ENCODE measurements at regions not wholly inside any gene's neighbourhood (a gene's known extent, or its start where the extent isn't known, plus 50 kb on each side); places are given as distances from the start of the nearest gene placed in this dataset.

DNA sequence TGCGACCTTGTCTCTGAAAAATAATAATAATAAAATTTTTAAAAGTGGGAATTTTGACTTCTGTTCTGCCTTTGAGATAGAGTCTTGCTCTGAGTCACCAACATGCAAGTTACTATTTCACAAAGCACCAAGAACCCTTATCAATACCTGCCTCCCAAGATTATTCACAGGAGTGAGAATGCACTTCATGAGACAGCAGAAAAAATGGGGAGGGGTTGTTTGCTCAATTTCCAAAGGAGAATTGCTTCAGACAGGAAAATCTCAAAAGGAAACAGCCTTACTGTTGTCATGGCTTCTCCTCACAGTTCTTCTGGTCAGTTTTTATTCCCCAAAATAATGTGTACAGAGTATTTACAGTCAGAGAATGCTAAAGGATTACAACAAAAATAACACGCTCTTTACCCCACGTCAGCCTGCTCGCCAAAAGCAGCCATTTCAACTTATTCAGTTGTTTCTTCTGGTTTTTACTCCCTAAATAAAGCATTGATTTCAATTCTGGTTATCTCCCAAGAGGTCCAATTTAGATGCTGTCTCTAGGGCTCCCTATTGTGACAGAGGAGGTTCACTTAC lies 89.0 kb downstream of the PPCDC start:
- Histone ChIP-seq H3K9me3 (replicated peaks; ENCODE audit: insufficient read depth, low read length) (no peaks in the 10 kb centered on the region), H3K27ac (ENCODE audit: low read length) (peak overlapping the region; percentile 50), H3K79me2 (ENCODE audit: low read length) (no peaks in the 10 kb centered on the region), H3K4me2 (ENCODE audit: low read depth, low read length) (peak overlapping the region; percentile 35; the same call in 1 of the 2 replicates), H3K27me3 (replicated peaks; ENCODE audit: insufficient read depth, low read length) (no peaks in the 10 kb centered on the region), H3K9me2 (replicated peaks; ENCODE audit: insufficient read depth, low read length) (no peaks in the 10 kb centered on the region), H3K36me3 (replicated peaks; ENCODE audit: insufficient read depth, low read length) (no peaks in the 10 kb centered on the region), H3K4me3 (ENCODE audit: low read length) (no peak overlapping the region), H2AFZ (ENCODE audit: low read length) (no peak overlapping the region), H3K9ac (ENCODE audit: low read length) (no peak overlapping the region), H3F3A (ENCODE audit: insufficient read depth, low read length) (peaks cover 9% of the 10 kb centered on the region; the same call in 1 of the 2 replicates), H3K4me1 (ENCODE audit: low read length) (peaks cover 50% of the 10 kb centered on the region), H4K20me1 (ENCODE audit: insufficient read depth, low read length) (no peaks in the 10 kb centered on the region)
- no peak for TF ChIP-seq EZH2phosphoT487 (IDR thresholded peaks at IDR 0.05; ENCODE audit: low read length)
- no peak for TF ChIP-seq EZH2 (optimal IDR thresholded peaks at IDR 0.05; ENCODE audit: low read depth, low read length)
- TF ChIP-seq CTCF (IDR thresholded peaks at IDR 0.05; ENCODE audit: low read length): no peak
- DNase-seq: no peak

DNA sequence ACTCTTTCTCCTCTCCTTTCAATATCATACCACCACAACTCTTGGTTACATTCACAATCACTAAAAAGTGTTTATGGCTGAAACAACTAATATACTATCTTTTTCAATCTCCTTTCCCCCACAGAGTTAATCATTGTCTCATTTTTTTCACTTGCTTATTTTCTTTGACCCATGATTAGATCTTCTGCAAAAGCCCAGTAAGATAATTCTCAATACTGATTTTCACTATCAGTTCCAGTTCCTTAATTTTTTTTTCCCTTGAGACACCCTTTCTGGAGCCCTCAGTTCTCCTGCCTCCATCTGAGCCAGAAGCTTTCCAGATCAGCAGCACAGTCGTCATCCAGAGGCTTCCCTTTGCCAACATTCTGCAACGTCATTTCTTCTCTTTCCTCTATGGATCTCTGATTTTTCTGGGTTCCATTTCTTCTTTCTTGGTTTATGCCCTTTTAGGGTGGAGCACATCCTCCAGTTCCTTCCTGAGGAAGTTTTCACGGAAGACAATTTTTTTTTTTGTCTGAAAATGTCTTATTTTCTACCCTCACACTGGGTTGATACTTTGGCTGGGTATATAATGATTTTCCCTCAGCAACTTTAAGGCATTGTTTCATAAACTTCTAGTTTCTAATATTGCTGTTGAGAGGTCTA lies 88.7 kb upstream of the C15orf39 start:
- peak; percentile 27 for DNase-seq
- H3K4me2 ChIP-seq (ENCODE audit: low read depth, low read length): peak overlapping the region; percentile 35; the same call in 1 of the 2 replicates
- no peaks in the 10 kb centered on the region for H4K20me1 ChIP-seq (ENCODE audit: insufficient read depth, low read length)
- no peaks in the 10 kb centered on the region for H3K9me2 ChIP-seq (replicated peaks; ENCODE audit: insufficient read depth, low read length)
- H3K36me3 ChIP-seq (replicated peaks; ENCODE audit: insufficient read depth, low read length): no peaks in the 10 kb centered on the region
- H3K27ac ChIP-seq (ENCODE audit: low read length): peak overlapping the region; percentile 50; the same call in 1 of the 2 replicates
- H3K4me1 ChIP-seq (ENCODE audit: low read length): peaks cover 46% of the 10 kb centered on the region
- no peak overlapping the region for H3K4me3 ChIP-seq (ENCODE audit: low read length)
- H3K9me3 ChIP-seq (replicated peaks; ENCODE audit: insufficient read depth, low read length): no peaks in the 10 kb centered on the region
- H3K79me2 ChIP-seq (ENCODE audit: low read length): no peaks in the 10 kb centered on the region
- no peak overlapping the region for H2AFZ ChIP-seq (ENCODE audit: low read length)
- no peak overlapping the region for H3K9ac ChIP-seq (ENCODE audit: low read length)
- H3F3A ChIP-seq (ENCODE audit: insufficient read depth, low read length): peaks cover 9% of the 10 kb centered on the region; the same call in 1 of the 2 replicates
- TF ChIP-seq EZH2 (optimal IDR thresholded peaks at IDR 0.05; ENCODE audit: low read depth, low read length): no peak
- TF ChIP-seq CTCF (IDR thresholded peaks at IDR 0.05; ENCODE audit: low read length): no peak
- no peak for TF ChIP-seq EZH2phosphoT487 (IDR thresholded peaks at IDR 0.05; ENCODE audit: low read length)
- no peaks in the 10 kb centered on the region for H3K27me3 ChIP-seq (replicated peaks; ENCODE audit: insufficient read depth, low read length)

DNA sequence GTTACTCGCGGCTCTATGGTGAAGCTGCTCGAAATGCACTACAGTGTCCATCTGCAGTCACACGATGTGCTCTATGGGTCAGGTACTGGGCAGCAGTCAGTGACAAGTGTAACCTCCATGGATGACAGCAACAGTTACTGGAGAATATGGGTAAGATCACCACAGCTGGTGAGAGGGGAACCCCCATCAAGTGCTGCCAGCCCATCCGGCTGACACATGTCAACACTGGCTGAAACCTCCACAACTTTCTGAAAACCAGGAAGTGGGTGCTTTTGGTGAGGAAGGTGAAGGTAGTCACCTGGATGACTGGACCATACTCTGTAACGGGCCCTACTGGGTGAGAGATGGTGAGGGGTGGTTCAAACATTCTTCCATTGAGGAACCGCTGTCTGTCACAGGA lies 87.4 kb upstream of the C15orf39 start:
- no peak overlapping the region for H3K4me2 ChIP-seq (ENCODE audit: low read depth, low read length)
- DNase-seq: no peak

More for the DNA sequence above, 87.4 kb upstream of the C15orf39 start:
- no peaks in the 10 kb centered on the region for H3K9me3 ChIP-seq (replicated peaks; ENCODE audit: insufficient read depth, low read length)
- H3K4me3 ChIP-seq (ENCODE audit: low read length): no peak overlapping the region
- no peak overlapping the region for H3K9ac ChIP-seq (ENCODE audit: low read length)
- no peak for TF ChIP-seq CTCF (IDR thresholded peaks at IDR 0.05; ENCODE audit: low read length)
- no peak for TF ChIP-seq EZH2phosphoT487 (IDR thresholded peaks at IDR 0.05; ENCODE audit: low read length)
- TF ChIP-seq EZH2 (optimal IDR thresholded peaks at IDR 0.05; ENCODE audit: low read depth, low read length): no peak
- H3K27me3 ChIP-seq (replicated peaks; ENCODE audit: insufficient read depth, low read length): no peaks in the 10 kb centered on the region
- no peaks in the 10 kb centered on the region for H3K9me2 ChIP-seq (replicated peaks; ENCODE audit: insufficient read depth, low read length)
- no peaks in the 10 kb centered on the region for H3K79me2 ChIP-seq (ENCODE audit: low read length)
- peaks cover 9% of the 10 kb centered on the region; the same call in 1 of the 2 replicates for H3F3A ChIP-seq (ENCODE audit: insufficient read depth, low read length)
- no peaks in the 10 kb centered on the region for H3K36me3 ChIP-seq (replicated peaks; ENCODE audit: insufficient read depth, low read length)
- no peaks in the 10 kb centered on the region for H4K20me1 ChIP-seq (ENCODE audit: insufficient read depth, low read length)
- no peak overlapping the region for H2AFZ ChIP-seq (ENCODE audit: low read length)
- H3K4me1 ChIP-seq (ENCODE audit: low read length): peaks cover 33% of the 10 kb centered on the region
- no peak overlapping the region for H3K27ac ChIP-seq (ENCODE audit: low read length)
